PC-9 (cell line): ENCODE measurements at regions not wholly inside any gene's neighbourhood (a gene's known extent, or its start where the extent isn't known, plus 50 kb on each side); places are given as distances from the start of the nearest gene placed in this dataset.

Experiments used
- BruUV-seq: library from RNA; stranded (reverse); fragments of 400-500 nt; replicated peaks from 2 replicates; lab custom pipeline; 2021; lab: Mats Ljungman, UMichigan
- CTCF ChIA-PET: fragments of 300-600 bp; sonication (Branson Sonifier 250); formaldehyde crosslinking; loops from one replicate; lab custom pipeline; 2022; ENCODE audit warnings: antibody characterized with exemption; lab: Charles Lee
- POLR2A ChIA-PET: fragments of 300-600 bp; sonication (Branson Sonifier 250); formaldehyde crosslinking; loops from one replicate; lab custom pipeline; 2022; ENCODE audit warnings: antibody characterized with exemption; ENCODE audit not compliant: unreplicated experiment; lab: Charles Lee
- DNase-seq, 2 experiments: peaks; one replicate each; pipeline versions ENCODE4 v3.0.0 to v3.0.0-alpha.2; 2015 to 2022; ENCODE audit warnings: mixed read lengths in 1 of 2
- H2AFZ ChIP-seq: fragments of 200-600 bp; sonication (generic); 2 replicates; pipeline ENCODE4 v1.8.1; 2017; ENCODE audit warnings: antibody characterized with exemption
- H3F3A ChIP-seq: fragments of 200-600 bp; sonication (generic); 2 replicates; pipeline ENCODE4 v1.8.1; 2017; ENCODE audit warnings: antibody characterized with exemption, mild to moderate bottlenecking, low read depth; ENCODE audit not compliant: insufficient read depth
- H3K27ac ChIP-seq: fragments of 200-600 bp; sonication (generic); 2 replicates; pipeline ENCODE4 v1.6.1; 2016; ENCODE audit warnings: mixed run types
- H3K27me3 ChIP-seq: fragments of 200-600 bp; sonication (generic); 2 replicates; pipeline ENCODE4 v1.6.1; 2016; ENCODE audit warnings: low read depth, mixed run types; ENCODE audit not compliant: insufficient read depth
- H3K36me3 ChIP-seq: fragments of 200-600 bp; sonication (generic); 2 replicates; pipeline ENCODE4 v1.6.1; 2016; ENCODE audit warnings: low read depth, mixed run types
- H3K4me1 ChIP-seq: fragments of 200-600 bp; sonication (generic); replicated peaks from 2 replicates; pipeline ENCODE4 v1.6.1; 2016; ENCODE audit warnings: mixed run types; ENCODE audit not compliant: insufficient read depth
- H3K4me2 ChIP-seq: fragments of 200-600 bp; sonication (generic); 2 replicates; pipeline ENCODE4 v1.6.1; 2017; ENCODE audit warnings: mixed run types
- H3K4me3 ChIP-seq: fragments of 200-600 bp; sonication (generic); 2 replicates; pipeline ENCODE4 v1.6.1; 2016; ENCODE audit warnings: mixed run types
- H3K79me2 ChIP-seq: fragments of 200-600 bp; sonication (generic); 2 replicates; pipeline ENCODE4 v1.6.1; 2017; ENCODE audit warnings: low read depth, mixed run types
- H3K9me2 ChIP-seq: fragments of 200-600 bp; sonication (generic); 2 replicates; pipeline ENCODE4 v1.8.1; 2017; ENCODE audit warnings: mild to moderate bottlenecking; ENCODE audit not compliant: insufficient read depth
- H3K9me3 ChIP-seq: fragments of 200-600 bp; sonication (generic); 2 replicates; pipeline ENCODE4 v1.8.1; 2016; ENCODE audit warnings: low read depth; ENCODE audit not compliant: insufficient read depth
- H4K20me1 ChIP-seq: fragments of 200-600 bp; sonication (generic); 2 replicates; pipeline ENCODE4 v1.8.1; 2017; ENCODE audit not compliant: insufficient read depth
- CTCF ChIP-seq: fragments of 200-600 bp; sonication (generic); conservative IDR thresholded peaks from 2 replicates; pipeline ENCODE4 v1.6.1; 2017; ENCODE audit warnings: mixed run types, antibody characterized with exemption, mild to moderate bottlenecking, moderate library complexity
- EZH2 ChIP-seq: fragments of 200-600 bp; sonication (generic); IDR thresholded peaks from 2 replicates; pipeline ENCODE4 v1.8.0; 2017; ENCODE audit warnings: antibody characterized with exemption, low read depth
- intact Hi-C: fragments of 100-400 bp; cut with micrococcal nuclease; formaldehyde crosslinking; loops from one replicate; pipeline ENCODE4 v1.10.0; 2022; ENCODE audit not compliant: unreplicated experiment

GRCh38 chr10:84762754-84763394 lies 434.5 kb downstream of the CCSER2 start:
- Histone ChIP-seq H3K9me3 (no peaks in the 10 kb centered on the region), H2AFZ (no peak overlapping the region), H3K4me2 (no peak overlapping the region), H3F3A (no peaks in the 10 kb centered on the region), H3K4me3 (no peak overlapping the region), H3K9me2 (no peaks in the 10 kb centered on the region), H3K79me2 (no peaks in the 10 kb centered on the region), H3K4me1 (no peaks in the 10 kb centered on the region), H4K20me1 (no peaks in the 10 kb centered on the region), H3K27ac (no peak overlapping the region), H3K27me3 (no peaks in the 10 kb centered on the region), H3K36me3 (no peaks in the 10 kb centered on the region)
- BruUV-seq, result no TSS peak
- POLR2A ChIA-PET, result no interaction called here
- DNase-seq, result no peak
- TF ChIP-seq EZH2 (no peak), CTCF (no peak)
- intact Hi-C loops, result no loop called here
- CTCF ChIA-PET, result no interaction called here

GRCh38 chr10:84763965-84764364 lies 435.6 kb downstream of the CCSER2 start:
- no peak for DNase-seq
- CTCF ChIA-PET, result no interaction called here

DNA sequence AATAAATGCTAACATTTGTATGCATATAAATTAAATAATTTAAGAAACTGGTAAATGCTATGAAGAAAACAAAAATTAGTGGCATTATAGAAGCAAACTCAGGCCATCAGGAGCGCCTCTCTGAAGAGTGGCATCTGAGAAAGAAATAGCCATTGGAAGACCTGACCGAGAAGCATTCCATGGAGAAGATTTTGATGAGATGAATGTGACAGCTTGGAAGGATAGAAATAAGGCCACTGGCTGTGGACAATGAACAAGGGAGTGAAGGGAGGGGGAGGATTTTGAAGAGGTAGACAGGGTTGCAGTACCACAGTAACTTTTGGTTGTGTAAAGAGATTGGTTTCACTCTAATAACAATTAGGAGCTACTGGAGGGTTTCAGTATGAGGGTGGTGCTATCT lies 436.7 kb downstream of the CCSER2 start:
- no TSS peak for BruUV-seq
- DNase-seq, result no peak
- Histone ChIP-seq H3K4me3 (no peak overlapping the region), H3K79me2 (no peaks in the 10 kb centered on the region), H3K27ac (no peak overlapping the region), H3K4me1 (no peaks in the 10 kb centered on the region), H2AFZ (no peak overlapping the region), H3F3A (no peaks in the 10 kb centered on the region), H4K20me1 (no peaks in the 10 kb centered on the region), H3K27me3 (no peaks in the 10 kb centered on the region), H3K9me2 (no peaks in the 10 kb centered on the region), H3K4me2 (no peak overlapping the region), H3K36me3 (no peaks in the 10 kb centered on the region), H3K9me3 (no peaks in the 10 kb centered on the region)
- ChIA-PET POLR2A (no interaction called here), CTCF (no interaction called here)
- TF ChIP-seq EZH2 (no peak), CTCF (no peak)
- intact Hi-C loops, result no loop called here

More at GRCh38 chr10:84763965-84764364, 435.6 kb downstream of the CCSER2 start:
- no peaks in the 10 kb centered on the region for H3K27me3 ChIP-seq
- POLR2A ChIA-PET, result no interaction called here
- no peaks in the 10 kb centered on the region for H3K36me3 ChIP-seq
- no peaks in the 10 kb centered on the region for H3K9me2 ChIP-seq
- H3K9me3 ChIP-seq, result no peaks in the 10 kb centered on the region
- no peak for TF ChIP-seq EZH2
- no peak for TF ChIP-seq CTCF
- H3K4me2 ChIP-seq, result no peak overlapping the region
- no peaks in the 10 kb centered on the region for H3F3A ChIP-seq
- no TSS peak for BruUV-seq
- H3K27ac ChIP-seq, result no peak overlapping the region
- intact Hi-C loops, result no loop called here
- H4K20me1 ChIP-seq, result no peaks in the 10 kb centered on the region
- no peaks in the 10 kb centered on the region for H3K4me1 ChIP-seq
- H3K4me3 ChIP-seq, result no peak overlapping the region
- no peak overlapping the region for H2AFZ ChIP-seq
- no peaks in the 10 kb centered on the region for H3K79me2 ChIP-seq
